ENCODE measurements at regions not wholly inside any gene's neighbourhood (a gene's known extent, or its start where the extent isn't known, plus 50 kb on each side); places are given as distances from the start of the nearest gene placed in this dataset.

DNA sequence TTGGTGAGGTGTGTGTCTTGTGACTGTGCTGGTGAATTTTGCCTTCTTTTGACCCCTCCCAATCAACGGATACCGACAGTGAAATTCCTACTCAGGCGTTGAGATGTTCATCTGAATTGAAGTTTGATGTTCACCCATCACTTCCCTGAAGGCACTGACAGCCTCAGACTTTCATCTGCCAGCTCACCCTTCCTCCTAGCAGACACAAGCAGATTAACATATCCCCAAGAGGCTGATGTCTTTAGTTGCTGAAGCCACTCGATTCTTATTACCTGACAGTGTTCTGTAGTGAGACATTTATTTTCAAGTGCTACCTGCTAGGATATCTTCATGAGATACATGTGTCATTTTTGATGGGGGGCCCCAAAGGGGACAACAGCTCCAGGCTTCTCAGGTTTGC is 1330.1 kb upstream of the PIK3C3 start:
- H3K27ac Mint-ChIP-seq (ENCODE audit: low read depth, unreplicated experiment): no peak overlapping the region
- no peak for DNase-seq (ENCODE audit: unreplicated experiment)
- no peaks in the 10 kb centered on the region for H3K4me1 Mint-ChIP-seq (ENCODE audit: insufficient read depth, unreplicated experiment)
- no peak for TF ChIP-seq CTCF (IDR thresholded peaks at IDR 0.05; ENCODE audit: unreplicated experiment)
- BruUV-seq (replicated peaks): no TSS peak
- H3K27me3 Mint-ChIP-seq (ENCODE audit: insufficient read depth, unreplicated experiment): no peaks in the 10 kb centered on the region
- H3K9me3 Mint-ChIP-seq (ENCODE audit: unreplicated experiment): no peaks in the 10 kb centered on the region
- ChIA-PET CTCF (no interaction called here), POLR2A (no interaction called here)
- H3K36me3 Mint-ChIP-seq (ENCODE audit: insufficient read depth, unreplicated experiment): no peaks in the 10 kb centered on the region
- intact Hi-C loops (cut with micrococcal nuclease): no loop called here
- H3K4me3 Mint-ChIP-seq (ENCODE audit: unreplicated experiment): no peak overlapping the region

- intact Hi-C loops (cut with micrococcal nuclease): no loop called here
- ChIA-PET POLR2A (no interaction called here), CTCF (interaction anchor here (0.6 to 0.7 kb wide), 2 partner anchors 416 to 445 kb away, joined by 3 to 5 read pairs; no protein-coding TSS in a partner anchor)
- H3K4me3 Mint-ChIP-seq (ENCODE audit: unreplicated experiment): no peak overlapping the region
- DNase-seq (ENCODE audit: unreplicated experiment): no peak
- no peaks in the 10 kb centered on the region for H3K27me3 Mint-ChIP-seq (ENCODE audit: insufficient read depth, unreplicated experiment)
- H3K36me3 Mint-ChIP-seq (ENCODE audit: insufficient read depth, unreplicated experiment): peaks cover 7% of the 10 kb centered on the region
- H3K4me1 Mint-ChIP-seq (ENCODE audit: insufficient read depth, unreplicated experiment): no peaks in the 10 kb centered on the region
- no peak for TF ChIP-seq CTCF (IDR thresholded peaks at IDR 0.05; ENCODE audit: unreplicated experiment)
- BruUV-seq (replicated peaks): no TSS peak
- no peaks in the 10 kb centered on the region for H3K9me3 Mint-ChIP-seq (ENCODE audit: unreplicated experiment)
- no peak overlapping the region for H3K27ac Mint-ChIP-seq (ENCODE audit: low read depth, unreplicated experiment)
Observed at GRCh38 chr18:40613721-40614120, 1341.3 kb upstream of the PIK3C3 start.

GRCh38 chr18:40612356-40612755 is 1342.7 kb upstream of the PIK3C3 start:
- ChIA-PET POLR2A (no interaction called here), CTCF (no interaction called here)
- Mint-ChIP-seq H3K36me3 (ENCODE audit: insufficient read depth, unreplicated experiment) (peaks cover 7% of the 10 kb centered on the region), H3K9me3 (ENCODE audit: unreplicated experiment) (no peaks in the 10 kb centered on the region), H3K4me3 (ENCODE audit: unreplicated experiment) (no peak overlapping the region), H3K27me3 (ENCODE audit: insufficient read depth, unreplicated experiment) (no peaks in the 10 kb centered on the region), H3K27ac (ENCODE audit: low read depth, unreplicated experiment) (no peak overlapping the region), H3K4me1 (ENCODE audit: insufficient read depth, unreplicated experiment) (peaks cover 6% of the 10 kb centered on the region)
- intact Hi-C loops (cut with micrococcal nuclease): no loop called here
- BruUV-seq (replicated peaks): no TSS peak
- no peak for TF ChIP-seq CTCF (IDR thresholded peaks at IDR 0.05; ENCODE audit: unreplicated experiment)
- no peak for DNase-seq (ENCODE audit: unreplicated experiment)

GRCh38 chr18:40608226-40608625 is 1346.8 kb upstream of the PIK3C3 start:
- ChIA-PET POLR2A (no interaction called here), CTCF (no interaction called here)
- Mint-ChIP-seq H3K4me3 (ENCODE audit: unreplicated experiment) (no peak overlapping the region), H3K36me3 (ENCODE audit: insufficient read depth, unreplicated experiment) (peaks cover 7% of the 10 kb centered on the region), H3K27ac (ENCODE audit: low read depth, unreplicated experiment) (no peak overlapping the region), H3K4me1 (ENCODE audit: insufficient read depth, unreplicated experiment) (peaks cover 6% of the 10 kb centered on the region), H3K27me3 (ENCODE audit: insufficient read depth, unreplicated experiment) (no peaks in the 10 kb centered on the region), H3K9me3 (ENCODE audit: unreplicated experiment) (no peaks in the 10 kb centered on the region)
- intact Hi-C loops (cut with micrococcal nuclease): no loop called here
- BruUV-seq (replicated peaks): no TSS peak
- peak; percentile 7 for DNase-seq (ENCODE audit: unreplicated experiment)
- TF ChIP-seq CTCF (IDR thresholded peaks at IDR 0.05; ENCODE audit: unreplicated experiment): no peak

All from MCF 10A (cell line).